NT2/D1 (cell line): ENCODE measurements at regions not wholly inside any gene's neighbourhood (a gene's known extent, or its start where the extent isn't known, plus 50 kb on each side); places are given as distances from the start of the nearest gene placed in this dataset.
"Not testable (repeated sequence)": the region's sequence is repeated elsewhere in the genome, so short reads cannot be mapped to it uniquely, and the experiment has no call there.

Experiments
- SUZ12 ChIP-seq: IDR thresholded peaks from 2 replicates; pipeline ENCODE4 v1.6.1; 2011; ENCODE audit not compliant: insufficient read length, insufficient read depth; ENCODE audit errors: extremely low read depth
- YY1 ChIP-seq: IDR thresholded peaks from 2 replicates; pipeline ENCODE4 v1.6.1; 2011; ENCODE audit not compliant: insufficient read length, insufficient read depth

GRCh38 chr20:30551236-30551635 lies 706.2 kb upstream of the DEFB115 start:
- not testable (repeated sequence) for TF ChIP-seq YY1, SUZ12
